ENCODE measurements at regions not wholly inside any gene's neighbourhood (a gene's known extent, or its start where the extent isn't known, plus 50 kb on each side); places are given as distances from the start of the nearest gene placed in this dataset.
A peak's percentile ranks its signal among the peaks of the same experiment; 100 is the strongest.

GRCh38 chr6:9848094-9848493 lies 566.8 kb downstream of the TFAP2A start:
- no peaks in the 10 kb centered on the region for H4K20me1 ChIP-seq (ENCODE audit: insufficient read depth)
- no peaks in the 10 kb centered on the region for H3K4me1 ChIP-seq (ENCODE audit: control insufficient read depth in 1 of 2, insufficient read depth in 2 of 2, low read length in 2 of 2)
- no peaks in the 10 kb centered on the region for H3K36me3 ChIP-seq (ENCODE audit: control insufficient read depth in 1 of 2, insufficient read depth in 2 of 2, low read length in 2 of 2)
- H3K27me3 ChIP-seq (ENCODE audit: insufficient read depth, low read length) = no peaks in the 10 kb centered on the region
- DNase-seq (ENCODE audit: low read depth, low spot score) (no peak), ATAC-seq (no peak)
- H3K4me2 ChIP-seq (ENCODE audit: low read length) = no peak overlapping the region
- no peaks in the 10 kb centered on the region for H3K79me2 ChIP-seq (ENCODE audit: insufficient read depth, low read length)
- RAD21 ChIA-PET (ENCODE audit: low non-redundant PET in 1 of 2, low total read pairs in 2 of 2, uncharacterized antibody in 2 of 2, unreplicated experiment in 2 of 2) = no interaction called here
- intact Hi-C loops (cut with micrococcal nuclease) = no loop called here
- H3K9me2 ChIP-seq (ENCODE audit: insufficient read depth) = no peaks in the 10 kb centered on the region
- peaks cover 4 to 8% of the 10 kb centered on the region in 2 experiments; a peak in 3 of 4 replicates for H3K9me3 ChIP-seq (ENCODE audit: control insufficient read depth in 1 of 2, insufficient read depth in 1 of 2, low read depth in 1 of 2, low read length in 2 of 2)
- CTCF ChIA-PET = no interaction called here
- H3K27ac ChIP-seq (ENCODE audit: low read depth, low read length) = no peak overlapping the region
- no peak overlapping the region for H2AFZ ChIP-seq (ENCODE audit: low read depth, low read length, poor library complexity, severe bottlenecking)
- no TSS peak for BruUV-seq (replicated peaks)
- H3K9ac ChIP-seq (ENCODE audit: low read length) = no peak overlapping the region
- H3K4me3 ChIP-seq (replicated peaks in 1 of 2; ENCODE audit: low read depth in 1 of 2, low read length in 2 of 2) = no peak overlapping the region
- TF ChIP-seq POLR2AphosphoS5 (IDR thresholded peaks at IDR 0.05; ENCODE audit: low read depth, low read length) = no peak
- no peak for TF ChIP-seq CTCF (IDR thresholded peaks at IDR 0.05 in 2 of 3, conservative IDR thresholded peaks at IDR 0.05 in 1 of 3; ENCODE audit: borderline replicate concordance in 1 of 3, insufficient read depth in 1 of 3, low read depth in 2 of 3, low read length in 2 of 3)
- TF ChIP-seq FOSL1 (IDR thresholded peaks at IDR 0.05; ENCODE audit: low read depth) = peak; percentile 36; the same call in 1 of the 2 replicates
- POLR2A ChIA-PET = no interaction called here

GRCh38 chr6:9841886-9842725 lies 572.8 kb downstream of the TFAP2A start:
- Histone ChIP-seq H3K27ac (ENCODE audit: low read depth, low read length) (no peak overlapping the region), H3K4me3 (replicated peaks in 1 of 2; ENCODE audit: low read depth in 1 of 2, low read length in 2 of 2) (no peak overlapping the region), H4K20me1 (ENCODE audit: insufficient read depth) (no peaks in the 10 kb centered on the region), H3K36me3 (ENCODE audit: control insufficient read depth in 1 of 2, insufficient read depth in 2 of 2, low read length in 2 of 2) (no peaks in the 10 kb centered on the region), H3K79me2 (ENCODE audit: insufficient read depth, low read length) (no peaks in the 10 kb centered on the region), H3K9me3 (ENCODE audit: control insufficient read depth in 1 of 2, insufficient read depth in 1 of 2, low read depth in 1 of 2, low read length in 2 of 2) (peaks cover 4 to 8% of the 10 kb centered on the region in 2 experiments; a peak in 1 of 4 replicates), H2AFZ (ENCODE audit: low read depth, low read length, poor library complexity, severe bottlenecking) (no peak overlapping the region), H3K4me1 (ENCODE audit: control insufficient read depth in 1 of 2, insufficient read depth in 2 of 2, low read length in 2 of 2) (no peaks in the 10 kb centered on the region), H3K9ac (ENCODE audit: low read length) (no peak overlapping the region), H3K4me2 (ENCODE audit: low read length) (no peak overlapping the region), H3K27me3 (ENCODE audit: insufficient read depth, low read length) (no peaks in the 10 kb centered on the region), H3K9me2 (ENCODE audit: insufficient read depth) (no peaks in the 10 kb centered on the region)
- ATAC-seq = no peak
- intact Hi-C loops (cut with micrococcal nuclease) = no loop called here
- ChIA-PET CTCF (no interaction called here), POLR2A (no interaction called here), RAD21 (ENCODE audit: low non-redundant PET in 1 of 2, low total read pairs in 2 of 2, uncharacterized antibody in 2 of 2, unreplicated experiment in 2 of 2) (no interaction called here)
- no peak for TF ChIP-seq ZFX (IDR thresholded peaks at IDR 0.05)
- TF ChIP-seq TCF7L2 (IDR thresholded peaks at IDR 0.05; ENCODE audit: borderline replicate concordance, extremely low read depth, insufficient read depth, insufficient read length) = no peak
- TF ChIP-seq EZH2 (IDR thresholded peaks at IDR 0.05) = no peak
- no peak for TF ChIP-seq CBX3 (IDR thresholded peaks at IDR 0.05; ENCODE audit: low read depth)
- no peak for TF ChIP-seq SP1 (IDR thresholded peaks at IDR 0.05; ENCODE audit: low read depth)
- TF ChIP-seq EGR1 (IDR thresholded peaks at IDR 0.05; ENCODE audit: low read depth) = no peak
- no peak for TF ChIP-seq POLR2A (IDR thresholded peaks at IDR 0.05; ENCODE audit: borderline replicate concordance, extremely low read depth, insufficient read depth, insufficient read length)
- BruUV-seq (replicated peaks) = no TSS peak
- no peak for DNase-seq (ENCODE audit: low read depth, low spot score)
